HG03066 (cell line): ENCODE measurements at regions not wholly inside any gene's neighbourhood (a gene's known extent, or its start where the extent isn't known, plus 50 kb on each side); places are given as distances from the start of the nearest gene placed in this dataset.
"Not testable (repeated sequence)": the region's sequence is repeated elsewhere in the genome, so short reads cannot be mapped to it uniquely, and the experiment has no call there.

Source experiments
- ATAC-seq: cut with Tn5 transposase; IDR thresholded peaks from one replicate; pipeline ENCODE4 v1.9.1; 2021; ENCODE audit warnings: low read depth; ENCODE audit not compliant: unreplicated experiment

DNA sequence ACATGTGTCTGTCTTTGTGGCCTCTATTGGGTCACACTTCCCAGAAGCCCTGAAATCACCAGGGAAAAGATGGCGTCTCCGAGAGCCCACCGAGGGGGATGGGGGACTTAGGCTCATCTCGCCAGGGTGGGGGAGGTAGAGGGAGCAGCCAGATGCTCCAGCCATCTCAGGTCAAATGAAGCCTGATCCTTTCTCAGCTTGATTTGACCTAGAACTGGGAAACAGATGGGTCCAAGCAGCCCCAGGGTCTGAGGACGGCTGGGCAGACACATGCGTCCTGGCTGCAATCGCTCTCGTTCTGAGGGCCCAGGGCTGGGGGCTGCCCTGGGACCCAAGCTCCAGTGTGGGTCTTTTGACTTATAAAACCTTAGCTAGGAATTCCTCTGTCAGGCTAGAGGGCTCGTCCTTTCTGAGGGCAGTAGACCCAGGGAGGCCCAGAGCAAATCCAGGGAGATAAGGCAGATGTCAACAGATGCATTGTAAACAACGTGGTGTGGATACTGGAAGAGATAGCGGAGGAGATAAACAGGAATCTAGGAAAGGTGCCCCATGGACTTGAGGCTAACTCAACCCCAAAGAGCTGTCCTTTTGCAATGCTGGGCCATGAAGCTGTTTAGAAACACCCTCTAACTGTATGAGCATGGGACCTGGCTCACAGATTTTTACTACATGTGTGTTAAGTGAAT lies 127.7 kb downstream of the MYCN start:
- no peak for ATAC-seq

DNA sequence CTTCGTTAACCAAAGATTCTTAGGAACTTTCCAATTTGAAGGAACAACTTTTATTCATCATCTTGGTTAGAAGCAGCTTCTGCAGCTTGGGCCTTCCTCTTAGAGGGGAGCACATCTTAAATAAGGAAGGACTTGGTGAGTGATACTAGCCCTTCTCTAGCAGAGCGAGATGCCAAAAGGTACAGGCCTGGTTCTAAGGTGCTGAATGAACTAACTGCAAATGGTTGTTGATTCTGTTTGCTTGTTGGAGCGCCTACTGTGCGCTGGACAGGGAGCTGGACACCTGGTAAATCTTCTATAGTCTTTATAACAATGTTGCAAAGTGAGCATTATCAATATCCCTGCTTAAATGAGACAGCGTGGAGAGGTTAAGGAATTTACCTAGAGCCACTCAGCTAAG lies 127.1 kb downstream of the MYCN start:
- ATAC-seq: no peak

DNA sequence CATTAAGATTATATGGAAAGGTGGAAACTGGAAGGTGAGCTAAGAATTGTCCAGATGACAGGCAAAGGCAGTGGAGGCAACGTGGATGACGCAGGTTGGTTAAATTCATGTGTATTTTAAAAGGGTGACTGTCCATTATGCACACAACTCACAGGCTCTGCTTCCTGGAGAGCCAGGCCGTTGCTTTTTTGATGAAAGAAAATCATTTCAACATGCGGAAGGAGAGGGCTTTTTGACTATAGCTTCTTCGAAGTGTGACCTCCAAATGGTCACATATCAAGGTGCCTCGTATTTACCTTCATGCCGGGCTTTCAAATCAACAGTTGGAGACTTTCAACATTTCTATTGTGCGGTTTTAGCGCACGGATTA lies 126.7 kb downstream of the MYCN start:
- ATAC-seq: no peak

DNA sequence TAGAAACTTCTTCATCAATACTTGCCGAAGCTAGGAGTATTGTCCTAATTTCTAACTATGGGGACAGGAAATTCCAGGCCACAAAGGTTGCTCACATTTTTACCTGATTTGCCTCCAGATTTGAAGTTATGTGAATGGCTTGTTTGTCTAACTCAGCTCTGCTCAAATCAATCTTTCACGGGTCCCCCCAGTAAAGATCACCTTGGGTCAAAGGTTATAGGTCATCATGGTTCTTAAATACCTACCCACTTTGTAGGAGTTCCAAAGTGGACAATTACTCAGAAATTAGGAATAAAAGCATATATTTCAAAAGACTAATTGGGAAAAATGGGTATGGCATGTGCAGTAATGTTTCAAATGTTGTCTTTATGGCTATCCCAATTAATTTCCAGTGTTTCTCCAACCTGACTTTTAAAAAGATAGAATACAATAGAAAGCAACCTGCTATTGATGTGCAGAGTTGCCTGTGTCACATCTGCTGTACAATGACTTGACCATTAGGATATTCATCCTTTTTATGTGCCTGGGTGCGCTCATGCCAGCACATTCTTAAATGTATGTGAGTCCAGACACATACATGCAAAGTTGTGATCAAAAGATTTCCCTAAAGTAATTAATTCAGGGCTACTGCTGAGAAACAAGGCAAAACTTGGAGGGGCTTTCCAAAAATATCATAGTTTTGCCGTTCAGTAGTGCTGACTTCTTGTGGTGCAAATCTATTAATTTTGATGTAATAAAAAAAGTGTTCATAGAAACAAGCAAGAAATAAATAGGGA lies 126.1 kb downstream of the MYCN start:
- no peak for ATAC-seq

DNA sequence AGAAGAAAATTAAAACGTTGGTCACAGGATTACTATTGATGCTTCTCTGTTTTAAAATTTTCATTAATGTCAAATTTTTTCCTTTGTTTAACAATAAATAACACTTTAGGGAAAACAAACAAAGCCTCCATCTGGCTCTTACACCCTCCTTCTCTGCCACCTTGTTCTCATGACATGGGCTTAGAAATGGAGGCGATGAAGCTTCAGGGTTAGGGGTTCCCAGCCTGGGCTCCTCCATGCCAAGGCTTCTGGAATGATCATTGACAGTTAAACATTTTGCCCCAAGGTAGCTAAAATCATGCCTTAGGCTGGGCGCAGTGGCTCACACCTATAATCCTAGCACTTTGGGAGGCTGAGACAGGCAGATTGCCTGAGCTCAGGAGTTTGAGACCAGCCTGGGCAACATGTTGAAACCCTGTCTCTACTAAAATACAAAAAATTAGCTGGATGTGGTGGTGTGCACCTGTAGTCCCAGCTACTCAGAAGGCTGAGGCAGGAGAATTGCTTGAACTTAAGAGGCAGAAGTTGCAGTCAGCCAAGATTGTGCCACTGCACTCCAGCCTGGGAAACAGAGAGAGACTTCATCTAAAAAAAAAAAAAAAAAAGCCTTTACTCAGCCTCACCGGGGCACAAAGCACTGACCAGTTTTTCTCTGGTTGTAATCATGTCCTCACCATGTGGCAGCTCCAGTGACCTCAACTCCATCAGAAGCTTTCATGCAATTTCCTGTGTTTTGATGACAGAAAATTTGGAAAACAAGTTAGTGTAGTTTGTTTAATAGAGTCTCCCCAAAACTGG lies 125.1 kb downstream of the MYCN start:
- ATAC-seq: not testable (repeated sequence)

DNA sequence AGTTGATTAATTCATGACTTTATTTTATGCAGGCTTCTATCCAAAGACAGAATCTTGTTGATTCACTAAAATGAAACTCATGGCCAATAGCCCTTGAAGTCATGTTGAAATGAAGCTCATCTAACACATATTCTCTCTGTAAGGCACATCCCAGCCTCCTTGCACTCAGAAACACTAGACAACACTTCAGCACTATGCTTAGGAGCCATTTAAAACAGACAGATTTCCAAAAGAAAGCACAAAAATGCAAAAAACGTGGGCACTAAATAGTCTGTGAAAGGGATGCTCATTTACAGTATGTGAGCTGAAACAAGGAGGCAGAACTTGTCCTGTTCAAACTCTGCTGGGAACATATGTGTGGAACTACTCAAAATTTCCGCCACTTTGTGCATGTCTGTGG lies 124.4 kb downstream of the MYCN start:
- ATAC-seq: no peak

DNA sequence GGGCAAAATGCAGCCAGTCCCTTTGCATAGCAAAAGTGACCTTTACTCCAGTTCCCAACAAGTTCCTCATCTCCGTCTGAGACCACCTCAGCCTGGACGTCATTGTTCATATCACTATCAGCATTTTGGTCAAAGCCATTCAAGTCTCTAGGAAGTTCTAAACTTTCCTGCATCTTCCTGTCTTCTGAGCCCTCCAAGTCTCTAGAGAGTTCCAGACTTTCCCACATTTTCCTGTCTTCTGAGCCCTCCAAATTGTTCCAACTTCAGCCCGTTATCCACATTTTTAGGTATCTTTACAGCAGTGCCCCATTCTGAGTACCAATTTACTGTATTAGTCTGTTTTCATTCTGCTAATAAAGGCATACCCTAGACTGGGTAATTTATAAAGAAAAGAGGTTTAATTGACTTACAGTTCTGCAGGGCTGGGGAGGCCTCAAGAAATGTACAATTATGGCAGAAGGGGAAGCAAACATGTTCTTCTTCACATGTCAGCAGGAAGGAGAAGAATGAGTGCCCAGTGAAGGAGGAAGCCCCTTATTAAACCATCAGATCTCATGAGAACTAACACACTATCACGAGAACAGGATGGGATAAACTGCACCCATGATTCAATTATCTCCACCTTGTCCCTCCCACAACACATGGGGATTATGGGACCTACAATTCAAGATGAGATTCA lies 123.7 kb downstream of the MYCN start:
- ATAC-seq: no peak

DNA sequence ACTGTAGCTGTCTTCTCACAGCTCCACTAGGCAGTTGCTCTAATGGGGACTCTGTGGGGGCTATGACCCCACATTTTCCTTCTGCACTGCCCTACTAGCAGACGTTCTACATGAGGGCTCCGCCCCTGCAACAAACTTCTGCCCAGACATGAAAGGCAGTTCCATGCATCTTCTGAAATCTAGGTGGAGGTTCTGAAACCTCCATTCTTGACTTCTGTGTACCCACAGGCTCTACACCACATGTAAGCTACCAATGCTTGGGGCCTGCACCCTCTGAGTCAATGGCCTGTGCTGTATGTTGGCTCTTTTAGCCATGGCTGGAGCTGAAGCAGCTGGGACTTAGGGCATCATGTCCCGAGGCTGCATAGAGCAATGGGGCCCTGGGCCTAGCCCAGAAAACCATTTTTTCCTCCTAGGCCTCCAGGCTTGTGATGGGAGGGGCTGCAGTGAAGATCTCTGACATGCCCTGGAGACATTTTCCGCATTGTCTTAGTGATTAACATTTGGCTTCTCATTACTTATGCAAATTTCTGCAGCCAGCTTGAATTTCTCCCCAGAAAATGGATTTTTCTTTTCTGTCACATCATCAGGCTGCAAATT lies 123.0 kb downstream of the MYCN start:
- no peak for ATAC-seq

DNA sequence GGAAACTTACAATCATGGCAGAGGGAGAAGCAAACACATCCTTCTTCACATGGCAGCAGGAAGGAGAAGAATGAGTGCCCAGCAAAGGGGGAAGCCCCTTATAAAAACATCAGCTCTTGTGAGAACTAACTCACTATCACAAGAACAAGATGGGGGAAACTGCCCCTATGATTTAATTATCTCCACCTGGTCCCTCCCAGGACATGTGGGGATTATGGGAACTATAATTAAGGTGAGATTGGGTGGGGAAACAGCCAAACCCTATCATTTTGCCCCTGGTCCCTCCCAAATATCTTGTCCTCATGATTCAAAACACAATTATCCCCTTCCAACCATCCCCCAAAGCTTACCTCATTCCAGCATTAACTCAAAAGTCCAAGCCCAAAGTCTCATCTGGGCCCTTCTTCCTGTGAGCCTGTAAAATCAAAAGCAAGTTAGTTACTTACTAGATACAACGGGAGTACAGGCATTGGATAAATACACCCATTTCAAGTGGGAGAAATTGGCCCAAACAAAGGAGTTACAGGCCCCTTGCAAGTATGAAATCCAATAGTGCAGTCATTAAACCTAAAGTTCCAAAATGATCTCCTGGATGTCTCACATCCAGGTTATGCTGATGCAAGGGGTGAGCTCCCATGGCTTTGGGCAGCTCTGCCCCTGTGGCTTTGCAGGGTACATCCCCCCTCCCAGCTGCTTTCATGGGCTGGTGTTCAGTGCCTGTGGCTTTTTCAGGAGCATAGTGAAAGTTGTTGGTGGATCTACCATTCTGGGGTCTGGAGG lies 122.3 kb downstream of the MYCN start:
- ATAC-seq: no peak

DNA sequence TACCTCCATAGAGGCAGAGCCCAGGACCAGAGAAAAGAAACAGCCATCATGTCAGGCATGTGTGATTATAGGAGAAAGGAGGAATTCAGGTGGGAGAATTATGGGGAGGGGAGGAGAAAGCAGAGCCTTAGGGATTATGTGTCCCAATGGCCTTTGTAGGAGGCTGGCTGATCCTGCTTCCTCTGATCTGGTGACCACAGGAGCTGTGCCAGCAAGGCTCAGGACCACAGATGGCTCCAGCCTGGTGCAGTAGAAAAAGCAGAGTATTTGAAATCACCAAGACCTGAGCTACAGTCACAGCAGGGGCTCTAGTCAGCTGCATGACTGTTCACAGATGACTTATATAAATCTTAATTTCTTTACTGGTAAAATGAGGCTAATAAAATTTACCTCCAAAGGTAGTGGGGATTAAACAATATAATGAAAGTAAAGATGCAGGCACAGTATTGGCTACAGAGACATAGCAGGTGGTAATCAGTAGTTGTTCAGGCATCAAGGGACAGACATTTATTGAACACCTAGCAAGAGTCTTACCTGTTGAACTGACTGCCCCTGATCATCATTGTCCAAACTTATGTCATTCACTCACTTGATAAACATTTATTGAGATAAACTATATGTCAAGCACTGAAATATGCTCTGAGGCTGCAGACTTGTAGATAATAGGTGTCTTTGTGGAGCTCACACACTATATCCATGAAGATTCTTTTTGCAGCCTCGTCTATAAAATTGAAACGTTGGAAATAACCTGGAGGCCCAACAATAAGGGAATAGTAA lies 121.3 kb downstream of the MYCN start:
- no peak for ATAC-seq

DNA sequence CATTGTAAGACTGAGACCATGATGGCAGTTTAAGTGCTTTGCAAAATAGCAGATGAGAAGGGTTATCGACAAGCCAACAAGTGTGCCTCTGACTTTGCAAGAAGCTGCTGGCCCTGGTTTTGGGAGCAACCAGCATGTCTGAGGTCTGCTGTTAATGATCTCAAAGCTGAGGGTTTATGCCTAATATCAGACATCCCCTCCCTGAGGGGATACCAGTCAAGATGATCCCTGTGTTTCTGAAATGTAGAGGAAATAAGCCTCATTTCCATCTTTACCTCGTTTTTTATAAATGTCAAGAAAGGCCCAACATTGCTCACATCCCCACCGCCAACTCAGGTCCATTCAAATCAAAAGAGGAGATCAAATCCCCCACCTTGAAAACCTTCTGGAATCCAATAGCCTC lies 120.6 kb downstream of the MYCN start:
- ATAC-seq: no peak

DNA sequence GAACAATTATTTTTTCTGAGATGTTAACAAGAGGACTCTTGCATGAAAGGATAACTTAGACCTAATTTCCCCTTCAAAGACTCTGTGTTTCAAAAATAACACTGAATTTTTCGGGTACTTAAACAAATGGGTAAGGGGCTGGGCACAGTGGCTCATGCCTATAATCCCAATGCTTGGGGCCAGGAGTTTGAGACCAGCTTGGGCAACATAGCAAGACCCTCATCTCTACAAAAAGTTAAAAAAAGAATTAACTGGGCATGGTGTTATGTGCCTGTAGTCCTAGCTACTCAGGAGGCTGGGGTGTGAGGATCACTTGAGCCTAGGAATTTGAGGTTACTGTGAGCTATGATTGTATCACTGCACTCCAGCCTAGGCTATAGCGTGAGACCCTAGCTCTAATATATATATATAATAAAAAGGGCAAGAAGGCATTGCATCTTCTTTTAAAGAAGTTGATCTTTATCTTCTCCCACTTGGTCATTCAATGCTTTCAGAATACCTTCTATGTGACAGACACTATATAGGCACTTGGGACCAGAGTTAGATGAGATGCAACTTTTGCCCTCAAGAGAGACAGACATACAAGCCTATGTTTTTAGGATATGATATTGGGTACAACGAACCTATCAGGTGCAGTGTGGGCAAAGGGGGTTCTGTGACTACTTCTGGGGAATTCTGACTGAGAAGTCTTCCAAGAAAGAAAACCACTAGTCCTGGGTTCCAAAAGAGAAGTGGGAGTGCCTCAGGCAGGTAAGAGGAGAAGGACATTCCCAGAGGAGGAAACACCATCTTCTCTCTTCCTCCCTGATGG lies 120.0 kb downstream of the MYCN start:
- ATAC-seq: no peak

DNA sequence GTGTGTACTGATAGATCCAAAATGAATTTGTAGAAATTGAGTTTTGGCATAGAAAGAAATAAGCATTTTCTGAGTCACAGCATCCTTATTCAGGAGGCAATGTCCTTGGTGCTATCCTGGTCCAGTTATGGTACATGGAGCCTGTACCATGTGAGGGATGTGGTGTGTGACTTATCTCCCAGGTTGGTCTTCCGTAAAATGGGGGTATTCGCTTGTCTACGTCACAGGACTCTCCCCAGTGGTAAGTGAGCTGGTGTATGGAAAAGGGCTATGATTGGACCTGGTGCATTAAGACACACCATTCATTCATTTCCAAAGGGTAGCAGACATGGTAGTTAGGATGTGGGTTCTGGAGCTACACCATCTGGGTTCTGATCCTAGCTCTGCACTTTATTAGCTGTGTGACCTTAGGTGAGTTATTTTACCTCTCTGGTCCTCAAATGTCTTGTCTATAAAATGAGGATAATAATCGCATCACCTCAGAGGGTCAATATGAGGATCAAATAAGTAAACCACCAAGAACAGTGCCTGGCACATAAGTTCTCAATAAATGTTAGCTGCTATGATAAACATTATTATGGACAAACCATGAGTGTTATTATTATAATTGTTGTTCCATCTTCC lies 119.2 kb downstream of the MYCN start:
- no peak for ATAC-seq

DNA sequence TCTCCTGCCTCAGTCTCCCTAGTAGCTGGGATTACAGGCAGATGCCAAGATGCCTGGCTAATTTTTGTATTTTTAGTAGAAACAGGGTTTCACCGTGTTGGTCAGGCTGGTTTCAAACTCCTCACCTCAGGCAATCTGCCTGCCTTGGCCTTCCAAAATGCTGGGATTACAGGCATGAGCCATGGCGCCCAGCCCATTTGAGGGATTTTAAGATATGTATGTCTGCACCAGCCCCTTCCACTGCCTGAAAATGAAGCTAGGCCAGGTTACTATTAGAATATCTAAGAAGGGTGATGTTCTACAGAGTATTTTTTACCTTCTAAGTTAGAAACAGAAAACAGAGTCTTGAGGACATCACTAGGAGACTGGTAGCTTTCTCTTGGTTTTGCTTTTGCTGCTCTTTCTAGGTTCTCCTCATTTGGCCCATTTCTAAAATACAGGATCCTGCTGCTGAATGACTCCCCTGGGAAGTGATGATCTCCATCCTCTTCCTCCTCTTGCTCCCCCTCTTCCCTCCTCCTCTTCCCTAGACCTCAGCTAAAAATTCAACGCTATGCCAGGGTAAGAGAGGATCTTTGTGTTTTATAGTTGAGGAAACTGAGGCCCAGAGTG lies 118.5 kb downstream of the MYCN start:
- ATAC-seq: no peak

DNA sequence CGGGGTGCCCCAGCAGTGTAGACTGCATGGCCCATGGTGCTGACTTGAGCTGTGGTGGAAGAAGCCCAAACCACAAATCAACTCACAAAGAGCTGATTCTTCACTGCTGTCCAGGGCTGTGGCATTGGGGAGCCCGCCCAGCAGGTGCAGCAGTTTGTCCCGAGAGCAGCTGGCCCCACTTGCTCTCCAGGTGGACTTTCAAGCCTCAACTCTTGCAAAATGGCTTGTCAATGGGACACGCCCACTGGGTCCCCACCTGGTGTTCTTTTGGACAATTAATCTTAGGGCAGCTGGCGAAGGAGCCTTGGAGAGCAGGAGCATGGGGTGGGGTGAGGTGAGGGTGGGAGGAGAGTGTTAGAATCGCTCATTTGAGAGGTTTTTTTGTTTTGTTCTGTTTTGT lies 117.9 kb downstream of the MYCN start:
- no peak for ATAC-seq

DNA sequence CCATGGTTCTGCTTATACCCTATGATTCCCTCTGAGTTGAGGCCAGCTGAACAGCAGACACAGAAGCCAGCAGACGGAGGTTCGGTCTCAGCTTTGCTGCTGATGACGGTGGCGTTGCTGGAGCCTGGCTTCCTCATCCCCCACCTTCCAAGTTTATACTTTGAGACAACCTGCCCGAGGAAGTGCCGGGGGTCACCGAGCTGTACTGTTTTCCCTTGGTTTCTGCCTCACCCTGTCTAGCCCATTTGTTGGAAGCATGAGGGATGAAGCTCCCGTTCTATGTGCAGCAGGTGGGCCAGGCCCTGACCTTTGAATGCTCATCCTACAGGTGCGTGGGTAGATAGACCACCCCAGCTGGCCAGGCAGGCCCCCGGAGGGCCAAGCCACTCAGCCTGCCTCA lies 117.3 kb downstream of the MYCN start:
- no peak for ATAC-seq

DNA sequence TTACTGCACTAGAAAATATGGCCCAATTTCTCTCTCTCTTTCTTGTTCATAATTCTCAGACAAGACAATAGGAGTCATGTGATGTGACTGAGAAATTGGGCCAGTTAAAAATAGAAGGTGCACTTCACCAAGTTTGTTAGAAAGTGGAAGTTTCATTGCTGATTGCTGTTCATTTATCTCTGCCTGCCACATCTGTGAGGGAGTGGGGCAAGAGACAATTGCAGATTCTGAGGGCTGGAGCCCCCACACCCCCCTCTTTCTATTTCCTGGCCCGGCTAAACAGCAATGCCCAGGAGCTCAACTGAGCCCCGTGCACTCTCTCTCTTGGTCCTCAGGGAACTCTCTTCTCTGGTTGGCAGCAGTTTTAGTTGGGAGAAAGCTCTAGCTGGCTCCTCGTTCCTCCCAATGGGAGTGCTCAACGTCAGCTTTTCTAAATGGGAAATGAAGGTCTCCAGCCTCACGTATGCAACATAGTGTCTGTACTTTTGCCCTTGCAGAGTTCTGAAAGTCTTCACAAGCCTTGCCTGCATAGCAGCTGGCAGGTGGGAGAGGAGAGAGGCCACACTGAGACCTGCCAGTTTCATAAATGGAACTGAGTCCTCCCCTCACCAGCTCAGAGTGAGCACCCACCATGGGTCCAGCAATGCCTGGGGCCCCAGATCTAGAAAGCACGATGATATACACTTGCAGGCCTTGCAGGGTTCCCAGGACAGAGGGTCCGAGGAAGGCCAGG lies 115.7 kb downstream of the MYCN start:
- peak; percentile 90 for ATAC-seq
